DMS53 treated with DMSO at 0.1 percent for 48 hours (cell line): ENCODE measurements at regions not wholly inside any gene's neighbourhood (a gene's known extent, or its start where the extent isn't known, plus 50 kb on each side); places are given as distances from the start of the nearest gene placed in this dataset.

Experiments
- DNase-seq: peaks from one replicate; lab custom pipeline; 2025; ENCODE audit not compliant: unreplicated experiment; lab: John Stamatoyannopoulos, UW

GRCh38 chr6:77403424-77403823 lies 59.9 kb downstream of the HTR1B start:
- DNase-seq, result no peak

GRCh38 chr6:77401231-77401630 lies 62.1 kb downstream of the HTR1B start:
- DNase-seq, result no peak

GRCh38 chr6:77397561-77397960 lies 65.7 kb downstream of the HTR1B start:
- DNase-seq, result no peak

GRCh38 chr6:77389402-77389801 lies 73.9 kb downstream of the HTR1B start:
- DNase-seq, result no peak

- DNase-seq, result no peak
Measured at GRCh38 chr6:77383026-77383425, 80.3 kb downstream of the HTR1B start.

GRCh38 chr6:77373955-77374354 lies 89.3 kb downstream of the HTR1B start:
- no peak for DNase-seq

- no peak for DNase-seq
Measured at GRCh38 chr6:77371748-77372147, 91.5 kb downstream of the HTR1B start.

- DNase-seq, result no peak
Measured at GRCh38 chr6:77368660-77369313, 94.5 kb downstream of the HTR1B start.

GRCh38 chr6:77366798-77367197 lies 96.5 kb downstream of the HTR1B start:
- no peak for DNase-seq

GRCh38 chr6:77363702-77364101 lies 99.6 kb downstream of the HTR1B start:
- no peak for DNase-seq

- no peak for DNase-seq
Measured at GRCh38 chr6:77362055-77362454, 101.2 kb downstream of the HTR1B start.

GRCh38 chr6:77361018-77361417 lies 102.3 kb downstream of the HTR1B start:
- DNase-seq, result no peak

GRCh38 chr6:77356821-77357220 lies 106.5 kb downstream of the HTR1B start:
- no peak for DNase-seq

GRCh38 chr6:77354581-77354980 lies 108.7 kb downstream of the HTR1B start:
- DNase-seq, result no peak

GRCh38 chr6:77353129-77353528 lies 110.2 kb downstream of the HTR1B start:
- DNase-seq, result no peak

- no peak for DNase-seq
Measured at GRCh38 chr6:77341058-77341986, 122.0 kb downstream of the HTR1B start.

GRCh38 chr6:77340331-77340730 lies 123.0 kb downstream of the HTR1B start:
- DNase-seq, result no peak

- no peak for DNase-seq
Measured at GRCh38 chr6:77339926-77340325, 123.4 kb downstream of the HTR1B start.

GRCh38 chr6:77337392-77337791 lies 125.9 kb downstream of the HTR1B start:
- DNase-seq, result no peak

- DNase-seq, result no peak
Measured at GRCh38 chr6:77334093-77334492, 129.2 kb downstream of the HTR1B start.

GRCh38 chr6:77332915-77333623 lies 130.2 kb downstream of the HTR1B start:
- DNase-seq, result no peak

GRCh38 chr6:77326711-77327110 lies 136.6 kb downstream of the HTR1B start:
- DNase-seq, result no peak
